GM19324 (cell line): ENCODE measurements at regions not wholly inside any gene's neighbourhood (a gene's known extent, or its start where the extent isn't known, plus 50 kb on each side); places are given as distances from the start of the nearest gene placed in this dataset.

Experiments used
- ATAC-seq: cut with Tn5 transposase; IDR thresholded peaks from one replicate; pipeline ENCODE4 v1.9.1; 2021; ENCODE audit warnings: mild to moderate bottlenecking, moderate library complexity; ENCODE audit not compliant: unreplicated experiment, low FRiP score

DNA sequence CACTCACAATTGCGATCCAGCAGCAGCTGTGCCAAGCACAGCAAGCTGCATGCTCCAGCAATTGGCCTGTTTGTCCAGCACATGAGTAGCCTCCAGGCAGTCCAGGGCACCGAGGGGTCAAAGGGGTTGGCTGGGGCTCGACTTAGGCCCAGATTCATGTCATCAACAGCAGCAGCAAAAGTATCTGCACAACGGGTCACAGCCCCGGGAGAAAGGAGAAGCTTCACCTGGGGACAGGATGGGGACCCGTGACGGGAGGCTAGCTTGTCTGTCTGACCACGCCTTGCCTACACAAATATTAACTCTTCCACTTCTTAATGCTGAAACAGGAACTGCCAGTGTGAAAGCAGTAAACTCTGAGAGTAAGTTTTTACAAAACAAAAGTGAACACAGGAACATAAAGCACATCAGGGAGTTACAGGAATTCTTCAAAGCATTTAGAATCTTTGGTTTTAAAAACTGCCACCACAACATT, 191.2 kb downstream of the PIK3R1 start:
- ATAC-seq = peak; percentile 82

DNA sequence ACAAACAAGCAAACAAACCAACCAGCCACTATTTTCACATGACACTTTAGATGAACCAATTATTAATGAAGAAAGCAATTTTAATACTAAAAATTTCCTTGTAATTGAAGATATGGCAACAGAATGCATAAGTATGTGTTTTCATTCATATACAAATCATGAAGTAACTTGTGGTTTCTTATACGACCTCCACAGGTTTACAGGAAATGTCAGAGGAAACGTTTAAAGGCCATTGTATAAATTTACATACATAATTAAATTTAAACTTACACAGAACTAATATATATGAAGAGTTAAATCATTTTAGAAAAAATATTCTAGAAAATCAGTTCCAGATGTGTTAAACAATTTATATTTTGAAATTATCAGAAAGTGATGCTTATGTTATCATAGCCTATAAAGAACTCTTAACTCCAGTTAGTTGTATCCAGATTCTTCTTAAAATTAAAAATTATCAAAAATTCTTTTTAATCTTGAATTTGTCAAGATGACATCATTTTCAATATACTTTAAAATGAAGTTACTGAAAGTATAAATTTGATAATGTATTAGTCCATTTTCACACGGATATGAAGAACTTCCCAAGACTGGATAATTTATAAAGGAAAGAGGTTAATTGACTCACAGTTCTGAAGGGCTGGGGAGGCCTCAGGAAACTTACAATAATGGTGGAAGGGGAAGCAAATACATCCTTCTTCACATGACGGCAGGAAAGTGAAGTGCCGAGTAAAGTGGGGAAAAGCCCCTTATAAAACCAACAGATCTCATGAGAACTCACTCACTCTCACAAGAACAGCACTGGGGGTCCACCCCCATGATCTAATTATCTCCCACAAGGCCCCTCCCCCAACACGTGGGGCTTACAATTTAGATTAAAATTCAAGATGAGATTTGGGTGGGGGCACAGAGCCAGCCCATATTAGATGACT, 192.0 kb downstream of the PIK3R1 start:
- no peak for ATAC-seq

DNA sequence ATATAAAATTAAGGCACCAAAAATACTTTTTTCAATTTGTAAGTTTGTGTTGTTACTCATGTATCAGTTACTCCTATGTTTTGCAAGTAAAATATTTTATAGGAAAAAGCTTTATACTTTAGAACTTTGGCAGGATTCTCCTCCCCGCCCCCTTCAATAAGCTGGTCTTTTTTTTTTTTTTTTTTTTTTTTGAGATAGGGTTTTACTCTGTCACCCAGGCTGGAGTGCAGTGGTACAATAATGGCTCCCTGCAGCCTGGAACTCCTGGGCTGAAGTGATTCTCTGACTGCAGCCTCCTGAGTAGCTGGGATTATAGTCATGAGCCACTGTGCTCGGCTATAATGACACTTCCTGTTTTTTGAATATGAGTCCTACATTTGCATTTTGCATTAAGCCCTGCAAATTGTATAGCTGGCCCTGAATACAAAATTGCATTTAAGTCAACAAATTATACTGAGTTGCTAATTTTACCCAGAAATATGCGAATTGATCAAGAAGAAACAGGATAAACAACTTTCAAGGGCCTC, 192.9 kb downstream of the PIK3R1 start:
- ATAC-seq = no peak

DNA sequence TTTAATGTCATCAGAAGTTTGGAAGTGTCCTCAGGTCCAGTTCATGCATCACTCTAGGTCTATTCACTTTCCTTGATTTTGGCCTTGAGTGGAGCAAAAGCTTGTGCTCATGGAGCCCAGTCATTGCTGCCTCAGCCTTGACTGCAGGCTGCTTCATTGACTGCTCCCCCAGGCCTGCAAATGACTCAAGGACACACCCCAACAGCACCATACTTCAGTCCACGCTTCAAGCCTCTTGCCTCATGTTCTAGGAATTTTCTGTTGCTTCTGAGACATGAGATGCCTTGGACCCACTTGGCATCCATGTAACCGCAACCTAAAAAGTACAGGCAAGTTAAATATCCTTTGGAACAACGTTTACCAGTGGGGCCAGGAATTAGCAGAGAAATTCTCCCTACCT, 193.7 kb downstream of the PIK3R1 start:
- ATAC-seq = no peak

DNA sequence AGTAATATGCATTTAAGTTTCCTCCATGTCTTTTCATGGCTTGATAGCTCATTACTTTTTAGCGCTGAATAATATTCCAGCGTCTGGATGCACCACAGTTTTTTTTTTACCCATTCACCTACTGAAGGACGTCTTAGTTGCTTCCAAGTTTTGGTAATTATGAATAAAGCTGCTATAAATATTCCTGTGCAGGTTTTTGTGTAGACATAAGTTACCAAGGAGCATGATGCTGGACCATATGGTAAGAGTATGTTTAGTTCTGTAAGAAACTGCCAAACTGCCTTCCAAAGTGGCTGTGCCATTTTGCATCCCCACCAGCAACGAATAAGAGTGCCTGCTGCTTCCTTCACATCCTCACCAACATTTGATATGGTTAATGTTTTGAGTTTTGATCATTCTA, 195.6 kb downstream of the PIK3R1 start:
- ATAC-seq = no peak

DNA sequence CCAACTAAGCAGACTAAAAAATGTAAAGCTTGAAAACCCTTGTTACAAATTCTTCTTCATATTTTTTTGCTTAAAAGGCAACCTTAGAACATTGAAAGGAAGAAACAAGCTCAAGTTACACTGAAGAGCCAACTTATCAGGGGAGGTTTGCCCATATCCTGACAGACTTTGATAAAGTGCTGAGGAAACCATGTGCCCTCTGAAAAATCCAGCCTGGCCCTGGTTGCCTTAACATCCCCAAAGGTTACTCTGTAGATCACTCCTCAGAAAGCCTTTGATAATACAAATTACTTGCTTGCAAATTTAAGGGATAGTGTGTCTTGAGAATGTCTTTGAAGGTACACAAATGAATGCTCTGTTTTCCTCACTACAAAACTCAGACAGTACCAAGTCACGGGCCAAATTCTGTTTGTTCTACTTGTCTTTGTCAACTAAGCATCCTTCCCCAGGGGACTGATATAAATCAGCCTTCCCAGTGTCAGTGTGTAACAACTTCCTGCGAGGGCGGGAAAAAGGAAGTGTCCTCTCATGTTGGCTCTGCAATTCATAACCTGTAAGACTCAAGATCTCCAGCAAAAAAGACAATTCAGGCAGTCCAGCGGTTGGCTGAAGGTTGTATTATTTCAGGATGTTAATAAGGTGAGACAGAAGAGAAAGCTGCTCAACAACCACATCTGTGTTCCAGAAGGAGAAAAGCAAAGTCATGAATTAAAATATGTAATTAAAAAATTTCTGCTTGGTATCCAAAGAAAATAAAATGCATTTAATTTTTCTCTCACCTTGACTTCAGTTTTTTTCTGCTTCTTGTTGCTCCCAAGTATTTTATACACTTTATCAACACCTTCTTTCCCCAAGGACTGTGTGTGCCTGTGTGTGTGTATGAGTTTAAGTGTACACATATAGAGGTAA, 199.9 kb downstream of the PIK3R1 start:
- no peak for ATAC-seq

DNA sequence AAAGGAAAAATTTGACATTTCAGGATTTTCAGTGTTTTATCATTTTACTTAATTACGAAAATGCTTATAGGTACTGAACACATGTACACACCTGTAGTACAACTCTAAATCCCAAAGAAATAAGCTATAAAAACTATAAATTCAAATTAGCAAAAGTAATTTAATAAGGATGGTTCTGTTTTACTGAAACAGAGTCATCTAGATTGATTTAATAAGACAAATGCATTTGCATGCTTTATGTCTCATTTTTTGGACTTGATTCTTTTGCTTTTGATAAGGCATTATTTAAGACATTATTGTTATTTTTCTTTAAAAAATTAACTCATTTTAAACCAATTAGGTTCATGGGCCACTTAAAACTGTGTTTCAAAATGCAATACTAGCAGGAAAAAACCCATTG, 201.2 kb downstream of the PIK3R1 start:
- no peak for ATAC-seq

DNA sequence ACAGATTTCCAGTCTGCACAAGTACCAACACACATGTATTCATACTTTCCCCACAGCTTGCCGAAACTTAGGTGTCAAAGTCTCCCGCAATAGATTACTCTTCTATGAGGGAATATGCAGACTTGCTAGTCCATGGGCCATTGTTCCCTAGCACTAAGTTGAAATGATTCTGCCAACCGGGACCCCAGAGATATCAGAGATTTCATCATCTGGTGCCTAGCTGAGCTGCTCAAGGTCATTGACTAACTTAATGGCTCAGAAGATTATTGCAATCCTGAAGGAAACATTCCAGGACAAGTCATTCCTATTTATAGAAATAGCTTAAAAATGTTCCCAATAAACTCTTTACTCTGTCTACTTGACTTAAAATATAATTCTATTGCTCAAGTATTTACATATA, 202.6 kb downstream of the PIK3R1 start:
- no peak for ATAC-seq

DNA sequence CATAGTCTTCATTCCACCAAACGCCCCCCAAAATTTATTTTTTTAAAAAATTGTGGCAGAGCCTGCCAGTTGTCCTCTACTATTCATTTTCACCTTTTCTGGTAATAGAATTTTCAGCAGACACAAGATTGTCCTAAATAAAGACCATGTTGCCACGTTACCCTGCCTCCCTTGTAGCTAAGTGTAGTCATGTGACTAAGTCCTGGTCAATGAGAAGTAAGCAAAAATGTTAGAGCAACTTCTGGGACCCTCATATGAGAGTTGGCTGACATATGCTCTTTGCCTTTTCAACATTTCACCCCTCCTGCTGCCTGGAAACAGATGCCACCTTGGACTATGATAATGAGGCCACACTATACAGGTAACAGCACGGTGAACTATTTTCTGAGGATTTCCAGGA, 203.1 kb downstream of the PIK3R1 start:
- ATAC-seq = no peak

DNA sequence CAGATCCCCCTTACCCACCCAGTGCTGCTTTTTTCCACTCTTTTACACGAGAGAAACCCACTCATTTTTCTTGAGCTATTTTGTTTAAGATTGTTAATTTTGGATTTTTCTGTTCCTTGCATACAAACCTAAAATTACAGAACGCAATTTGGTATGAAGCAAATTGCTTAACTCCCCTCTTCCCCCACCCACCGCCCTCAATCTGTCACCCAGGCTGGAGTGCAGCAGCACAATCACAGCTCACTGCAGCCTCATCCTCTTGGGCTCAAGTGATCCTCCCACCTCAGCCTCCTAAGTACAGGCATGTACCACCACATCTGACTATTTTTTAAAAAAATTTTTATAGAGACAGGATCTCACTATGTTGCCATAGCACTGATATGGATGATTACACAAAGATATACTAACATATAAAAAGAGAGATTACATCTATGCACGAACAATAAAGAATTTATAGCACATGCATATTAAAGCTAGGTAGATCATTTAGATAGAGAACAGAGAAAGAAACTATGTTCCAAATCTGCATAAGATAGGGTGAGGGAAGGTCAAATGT, 203.6 kb downstream of the PIK3R1 start:
- ATAC-seq = no peak

DNA sequence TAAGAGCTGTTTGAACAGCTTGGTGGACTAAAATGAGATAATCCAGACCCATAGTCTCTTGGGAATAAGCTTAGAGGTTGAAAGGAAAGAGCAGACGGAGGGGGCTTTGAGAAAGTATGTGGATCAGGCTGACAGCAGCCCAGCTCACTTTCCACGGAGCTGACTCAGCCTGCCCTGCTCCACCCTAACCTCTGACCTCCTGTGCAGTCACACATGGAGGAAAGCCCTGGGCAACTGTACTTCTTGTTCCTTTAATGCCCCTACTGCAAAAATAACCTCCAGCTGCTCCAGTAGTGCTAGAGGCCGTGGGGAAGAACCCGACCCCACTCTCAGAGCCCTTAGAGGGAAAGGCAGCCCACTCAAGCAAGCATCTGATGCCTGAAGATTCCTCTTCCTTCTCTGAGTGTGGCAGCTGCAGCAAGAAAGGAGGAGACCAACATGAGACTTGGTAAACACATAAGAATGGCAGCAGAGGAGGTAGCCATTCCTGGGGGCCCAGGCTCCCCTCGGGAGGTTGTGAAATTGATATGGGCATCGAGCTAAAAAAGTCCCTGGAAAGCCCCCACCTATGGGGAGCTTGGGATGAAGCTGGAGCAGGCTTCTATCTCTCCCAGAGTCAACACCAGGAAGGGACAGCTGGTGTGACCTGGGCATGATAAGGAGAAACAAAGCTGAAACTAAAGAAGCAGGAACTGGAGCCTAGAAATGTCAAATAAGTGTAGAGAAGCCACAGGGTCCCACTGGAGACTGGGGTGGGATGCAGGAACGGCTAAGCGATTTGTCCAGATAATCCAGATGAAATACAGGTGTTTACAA, 204.3 kb downstream of the PIK3R1 start:
- ATAC-seq = no peak

DNA sequence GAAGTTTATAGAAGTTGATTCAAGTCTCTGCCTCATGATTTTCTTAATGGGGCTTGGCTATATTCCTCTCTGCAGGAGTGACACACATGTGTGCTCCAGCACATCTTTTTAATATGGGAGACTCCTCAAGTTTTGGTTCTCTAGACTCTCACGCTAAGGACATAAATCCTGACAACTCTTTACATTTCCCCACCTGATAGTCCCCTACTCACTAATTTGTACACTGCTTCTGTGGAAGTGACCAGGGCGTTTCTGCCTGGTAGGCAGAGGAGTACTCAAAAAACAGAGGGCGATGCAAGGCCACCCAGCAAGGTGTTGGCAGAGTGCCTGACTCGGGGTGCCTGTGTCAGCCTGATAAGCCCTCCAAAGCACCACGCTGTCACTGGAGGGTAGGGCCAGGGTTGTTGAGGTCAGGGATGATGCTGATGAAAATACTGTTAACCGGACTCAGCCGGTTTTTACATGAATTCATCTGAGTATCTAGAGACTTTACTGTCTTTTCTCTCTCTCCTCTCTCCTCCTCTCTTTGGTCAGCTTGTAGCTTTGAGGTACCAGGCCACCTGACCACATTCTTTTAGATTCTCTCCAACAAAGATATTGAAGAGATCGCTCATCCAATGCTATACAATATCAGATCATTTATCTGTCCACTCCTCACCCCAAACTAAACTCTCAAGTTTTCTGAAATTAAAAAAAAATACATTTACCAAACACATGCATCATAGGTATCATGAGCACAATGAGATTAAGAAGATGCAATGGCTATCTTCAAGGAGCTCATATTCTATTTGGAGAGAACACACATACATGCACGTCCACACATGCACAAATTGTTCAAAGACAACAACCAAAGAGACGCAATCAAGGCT, 205.2 kb downstream of the PIK3R1 start:
- ATAC-seq = no peak

DNA sequence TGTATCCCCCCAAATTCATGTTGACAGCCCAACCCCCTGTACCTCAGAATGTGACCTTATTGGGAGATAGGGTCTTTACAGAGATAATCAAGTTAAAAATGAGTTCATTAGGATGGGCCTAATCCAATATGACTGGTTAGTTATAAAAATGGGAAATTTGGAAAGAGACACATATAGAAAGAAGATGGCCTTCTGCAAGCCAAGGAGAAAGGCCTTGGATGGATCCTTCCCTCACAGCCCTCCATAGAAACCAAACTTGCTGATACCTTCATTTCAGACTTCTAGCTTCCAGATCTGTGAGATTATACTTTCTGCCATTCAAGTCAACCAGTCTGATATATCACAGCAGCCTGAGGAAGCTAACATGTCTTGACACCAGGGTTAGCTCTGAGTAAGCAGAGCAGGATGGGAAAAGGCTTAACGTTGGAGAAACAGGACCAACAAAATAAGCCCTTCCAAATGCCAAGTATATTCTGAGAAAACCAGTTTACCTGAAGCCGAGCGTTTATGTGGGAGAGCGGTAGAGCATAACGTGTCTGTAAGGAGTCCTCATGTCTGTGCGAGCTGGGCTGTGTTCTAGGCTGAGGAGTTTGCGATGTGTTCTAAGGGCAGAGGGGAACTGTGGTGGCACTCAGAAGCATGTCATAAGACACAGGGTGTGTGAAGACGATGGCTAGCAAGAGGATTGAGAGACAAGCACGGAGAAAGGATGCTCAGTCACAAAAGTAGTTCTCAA, 206.1 kb downstream of the PIK3R1 start:
- ATAC-seq = no peak

DNA sequence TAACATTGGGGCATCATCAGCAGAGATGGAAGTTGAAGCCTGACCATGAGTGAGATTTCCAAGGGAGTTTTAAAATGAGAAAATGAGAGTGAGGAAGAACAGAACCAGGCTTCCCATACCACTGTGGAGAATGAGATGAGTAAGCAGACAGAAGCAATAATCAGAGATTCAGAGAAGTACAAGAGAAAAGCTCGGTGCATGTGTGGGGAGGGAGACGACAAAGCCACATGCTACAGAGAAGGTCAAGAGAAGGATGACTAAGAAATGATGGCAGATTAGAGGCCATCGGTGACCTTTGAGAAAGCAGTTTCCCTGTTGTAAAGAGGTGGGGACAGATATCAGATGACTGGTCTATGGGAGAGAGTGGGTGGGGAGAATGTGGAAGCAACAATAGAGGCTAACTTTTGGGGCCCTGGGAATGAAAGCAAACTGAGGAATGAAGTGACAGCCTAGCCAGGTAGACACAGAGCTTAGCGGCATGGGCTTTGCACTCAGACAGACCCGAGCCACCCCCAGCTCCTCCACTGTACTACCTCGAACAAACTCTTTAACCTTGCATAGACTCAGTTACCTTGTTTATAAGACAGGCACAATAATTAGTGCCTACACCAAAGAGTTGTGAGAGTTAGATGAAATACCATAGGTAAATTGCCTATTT, 207.7 kb downstream of the PIK3R1 start:
- no peak for ATAC-seq

DNA sequence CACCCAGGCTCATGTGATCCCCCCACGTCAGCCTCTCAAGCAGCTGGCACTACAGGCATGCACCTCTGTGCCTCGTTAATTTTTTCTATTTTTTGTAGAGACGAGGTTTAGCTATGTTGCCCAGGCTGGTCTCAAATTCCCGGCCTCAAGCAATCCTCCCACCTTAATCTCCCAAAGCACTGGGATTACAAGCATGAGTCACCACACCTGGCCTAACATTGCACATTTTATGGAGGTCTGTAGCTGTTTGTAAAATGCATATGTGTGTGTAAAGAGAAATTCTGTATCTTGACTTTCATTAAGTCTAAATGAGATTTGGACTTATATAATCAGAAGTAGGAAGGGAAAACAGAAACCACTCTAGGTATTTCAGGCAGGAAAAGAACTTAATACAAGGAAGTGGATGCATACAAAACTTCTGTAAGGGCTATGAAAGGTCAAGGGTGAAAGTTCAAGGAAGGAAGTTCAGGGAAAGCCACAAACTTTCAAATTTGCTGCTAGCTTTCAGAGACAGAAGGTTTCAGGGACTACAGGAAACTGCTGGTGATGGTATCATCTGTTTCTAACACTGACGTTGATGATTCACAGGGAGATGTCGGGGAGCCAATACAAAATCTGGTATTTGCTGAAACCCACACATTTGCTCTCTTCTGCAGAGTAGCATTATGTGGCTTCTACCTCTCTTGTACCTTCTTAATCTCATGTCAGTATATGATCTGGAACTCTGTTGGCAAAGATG, 209.4 kb downstream of the PIK3R1 start:
- ATAC-seq = peak; percentile 59

DNA sequence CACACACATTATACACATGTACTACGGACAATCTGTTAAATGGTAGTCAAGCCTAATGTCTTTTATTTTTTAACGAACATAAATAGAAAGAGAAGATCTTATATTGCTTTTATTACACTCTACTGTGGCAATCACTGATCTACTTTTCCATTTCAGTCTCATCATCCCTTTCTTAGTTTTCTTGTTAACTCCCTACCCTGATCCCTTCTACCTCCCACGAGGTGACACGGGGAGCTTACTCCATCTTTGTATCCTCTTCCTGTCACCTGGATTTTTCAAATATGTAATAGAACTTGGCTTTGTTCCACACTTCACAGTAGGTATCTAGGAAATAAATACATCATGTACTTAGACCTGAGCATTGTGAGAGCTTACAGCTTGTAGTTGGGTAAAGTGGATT, 211.0 kb downstream of the PIK3R1 start:
- ATAC-seq = no peak

DNA sequence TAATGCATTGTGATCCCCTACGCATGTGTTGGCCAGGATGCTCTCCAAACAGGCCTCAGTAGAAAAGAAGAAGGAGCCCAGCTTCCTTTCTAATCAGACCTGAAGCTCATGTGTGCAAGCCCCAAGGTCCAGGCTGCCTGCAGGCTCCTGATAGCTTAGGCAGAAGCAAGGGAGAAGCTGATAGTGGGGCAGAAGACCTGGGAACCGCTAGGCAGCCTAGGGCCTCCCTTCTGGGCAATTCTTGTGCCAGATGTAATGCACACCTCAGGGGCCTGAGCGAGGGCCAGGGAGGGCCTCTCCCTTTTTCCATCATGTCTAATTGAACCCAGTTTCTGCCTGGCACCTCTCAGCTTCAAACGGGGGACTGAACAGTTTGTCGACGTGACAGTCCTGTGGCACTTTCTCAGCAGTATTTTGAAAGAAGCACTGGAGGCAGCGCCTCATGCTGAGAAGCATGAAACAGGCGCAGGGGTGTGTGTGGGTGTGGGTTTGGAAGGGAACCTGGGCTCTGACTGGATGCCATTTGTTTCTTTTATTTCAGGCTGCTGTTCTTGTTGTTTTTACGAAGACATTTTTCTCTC, 212.8 kb downstream of the PIK3R1 start:
- ATAC-seq = no peak
